ENCODE measurements at regions not wholly inside any gene's neighbourhood (a gene's known extent, or its start where the extent isn't known, plus 50 kb on each side); places are given as distances from the start of the nearest gene placed in this dataset.
"Not testable (repeated sequence)": the region's sequence is repeated elsewhere in the genome, so short reads cannot be mapped to it uniquely, and the experiment has no call there.

DNA sequence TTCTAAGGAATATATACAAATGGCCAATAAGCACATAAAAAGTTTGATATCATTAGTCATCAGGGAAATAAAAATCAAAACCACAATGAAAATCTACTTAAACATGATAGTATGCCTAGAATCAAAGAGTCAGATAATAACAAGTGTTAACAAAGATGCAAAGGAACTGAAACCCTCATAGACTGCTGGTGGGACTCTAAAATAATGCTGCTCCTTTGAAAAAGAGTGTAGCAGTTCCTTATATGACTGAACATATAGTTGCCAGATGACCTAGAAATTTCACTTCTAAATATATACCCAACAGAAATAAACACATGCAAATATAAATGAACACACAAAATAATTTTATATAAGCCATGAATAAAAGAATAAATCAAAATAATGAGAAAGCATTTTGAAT lies 205.1 kb upstream of the CTSO start:
- no peak for DNase-seq

DNA sequence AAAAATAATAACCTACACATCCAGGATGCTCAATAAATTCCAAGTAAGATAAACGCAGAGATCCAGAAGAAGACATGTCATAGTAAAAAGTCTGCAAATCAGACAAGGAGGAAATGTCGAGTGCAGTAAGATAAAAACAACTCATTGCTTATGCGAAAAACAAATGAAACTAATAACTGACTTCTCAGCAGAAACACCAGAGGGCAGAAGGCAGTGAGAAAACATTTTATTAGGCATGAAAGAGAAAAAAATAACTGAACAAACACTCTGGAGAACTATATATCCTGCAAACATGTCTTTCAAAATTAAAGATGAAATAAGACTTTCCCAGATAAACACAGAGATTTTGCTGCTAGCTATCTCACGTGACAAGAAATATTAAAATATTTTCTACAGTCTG lies 201.3 kb upstream of the CTSO start:
- DNase-seq, result no peak

DNA sequence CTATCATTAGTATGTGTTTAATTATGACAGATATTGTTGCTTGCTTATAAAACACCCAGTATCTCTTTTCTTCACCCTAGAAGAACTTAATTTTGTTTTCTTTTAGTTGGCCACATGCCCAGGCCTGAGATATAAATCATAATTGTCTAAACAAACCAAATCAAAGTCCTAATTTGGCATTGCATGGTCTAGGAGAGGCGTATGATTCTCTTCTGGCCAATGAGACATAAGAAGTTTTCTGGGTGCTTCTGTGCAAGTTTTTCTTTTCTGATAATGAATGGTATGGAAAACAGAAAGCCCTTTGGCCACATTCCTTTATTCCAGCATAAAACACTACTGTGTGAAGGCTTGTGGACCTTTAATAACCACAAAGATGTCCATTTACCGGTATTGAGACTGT lies 192.9 kb upstream of the CTSO start:
- DNase-seq, result no peak

DNA sequence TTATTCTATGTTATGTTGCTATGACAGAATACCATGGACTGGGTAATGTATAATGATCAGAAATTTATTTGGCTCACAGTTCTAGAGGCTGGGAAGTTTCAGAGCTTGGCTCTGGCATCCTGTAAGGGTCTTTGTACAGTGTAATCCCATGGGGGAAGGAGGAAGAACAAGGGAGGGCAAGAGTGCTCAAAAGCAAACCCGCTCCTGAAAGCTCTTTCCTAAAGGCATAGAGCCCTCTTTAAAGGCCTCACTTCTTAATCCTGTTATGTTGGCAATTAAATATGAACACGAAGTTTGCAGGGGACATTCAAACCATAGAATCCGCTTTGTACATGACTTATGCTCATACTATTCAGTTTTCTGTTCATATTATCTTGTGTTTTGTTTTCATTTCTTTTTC lies 191.3 kb upstream of the CTSO start:
- no peak for DNase-seq

DNA sequence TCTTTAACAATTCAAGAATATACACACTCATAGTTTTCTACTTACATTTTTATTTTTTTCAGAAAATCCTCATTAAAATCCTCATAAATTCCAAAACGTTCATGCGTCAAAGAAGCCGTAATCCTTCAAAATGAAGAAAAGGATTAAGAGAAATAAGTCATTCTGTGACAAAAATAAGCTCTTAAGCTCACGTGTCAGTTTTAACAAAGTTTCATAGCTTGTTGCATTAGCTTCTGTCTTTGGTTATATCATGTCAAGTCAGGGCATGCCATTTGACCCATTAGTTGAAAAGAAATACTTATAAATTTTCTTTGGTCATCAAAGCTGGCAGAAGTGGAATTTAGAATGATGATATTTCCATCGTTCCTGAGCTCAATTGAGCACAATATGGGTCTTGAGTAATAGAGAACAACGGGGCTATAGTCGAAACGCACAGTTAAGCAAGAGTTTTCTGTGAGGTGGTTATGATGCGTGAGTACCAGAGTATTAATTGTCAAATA lies 185.2 kb upstream of the CTSO start:
- no peak for DNase-seq

DNA sequence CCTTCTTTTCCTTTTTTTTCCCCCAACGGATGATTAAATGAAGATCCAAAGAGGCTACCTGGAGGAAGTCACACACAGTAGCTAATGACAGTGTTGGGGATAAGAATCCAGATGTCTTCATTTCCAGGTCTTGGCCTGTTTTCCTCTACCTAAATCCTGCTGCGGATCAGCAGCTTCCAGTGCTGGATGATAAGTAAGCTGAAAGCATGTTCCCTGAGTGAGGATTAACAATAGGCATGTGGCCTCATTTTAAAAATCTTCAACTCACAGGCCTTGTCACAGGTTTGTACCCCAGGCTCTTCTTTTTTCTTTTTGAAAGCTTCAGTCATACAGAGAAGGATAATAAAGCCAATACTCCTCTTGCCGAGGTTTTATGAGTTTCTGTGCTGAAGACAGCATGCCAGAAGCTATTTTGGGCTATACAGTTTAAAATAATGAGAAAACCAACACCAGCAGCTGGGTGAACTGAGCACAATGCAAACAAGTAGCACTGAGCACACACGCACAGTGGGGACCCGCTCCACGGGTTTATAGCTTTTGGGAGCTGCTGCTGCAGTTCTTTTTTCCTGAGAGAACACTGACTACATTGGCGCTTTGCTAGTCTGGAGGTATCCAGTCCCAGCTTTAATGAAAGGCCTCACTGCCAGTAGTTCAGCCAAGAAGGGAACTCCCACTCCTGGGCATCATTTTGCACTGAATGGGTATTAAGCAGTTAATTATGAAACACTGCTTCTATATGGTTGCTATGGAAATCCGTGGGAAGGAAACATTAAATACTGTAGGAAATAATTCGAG lies 184.2 kb upstream of the CTSO start:
- no peak for DNase-seq

DNA sequence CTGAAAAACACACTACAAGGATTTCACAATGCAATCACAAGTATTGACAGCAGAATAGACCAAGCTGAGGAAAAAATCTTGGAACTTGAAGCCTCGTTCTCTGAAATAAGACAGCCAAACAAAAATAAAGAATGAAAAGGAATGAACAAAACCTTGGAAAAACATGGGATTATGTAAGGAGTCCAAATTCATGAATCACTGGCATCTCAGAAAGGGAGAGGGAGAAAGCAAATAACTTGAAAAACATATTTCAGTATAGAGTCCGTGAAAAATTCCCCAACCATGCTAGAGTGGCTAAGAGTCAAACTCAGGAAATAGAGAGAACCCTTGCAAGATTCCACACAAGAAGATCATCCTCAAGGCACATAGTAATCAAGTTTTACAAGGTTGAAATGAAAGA lies 178.5 kb upstream of the CTSO start:
- no peak for DNase-seq

DNA sequence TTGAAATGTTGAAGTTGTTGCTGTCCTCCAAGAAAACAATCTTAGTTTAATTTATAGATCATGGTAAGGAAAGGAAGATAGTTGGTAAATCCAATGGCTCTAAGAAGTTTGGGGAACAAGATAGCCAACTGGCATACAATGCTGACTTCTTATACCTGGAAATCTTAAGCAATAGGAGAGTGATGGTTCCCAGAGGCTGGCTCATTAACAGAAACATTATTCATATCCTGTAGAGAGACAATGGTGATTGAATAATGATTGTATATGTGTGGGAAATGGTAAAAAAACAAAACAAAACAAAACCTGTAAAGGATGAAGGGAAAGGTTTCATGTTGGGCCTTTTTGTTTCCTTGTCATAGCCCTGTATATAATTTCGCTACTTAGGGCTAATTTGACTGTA lies 174.9 kb upstream of the CTSO start:
- no peak for DNase-seq

DNA sequence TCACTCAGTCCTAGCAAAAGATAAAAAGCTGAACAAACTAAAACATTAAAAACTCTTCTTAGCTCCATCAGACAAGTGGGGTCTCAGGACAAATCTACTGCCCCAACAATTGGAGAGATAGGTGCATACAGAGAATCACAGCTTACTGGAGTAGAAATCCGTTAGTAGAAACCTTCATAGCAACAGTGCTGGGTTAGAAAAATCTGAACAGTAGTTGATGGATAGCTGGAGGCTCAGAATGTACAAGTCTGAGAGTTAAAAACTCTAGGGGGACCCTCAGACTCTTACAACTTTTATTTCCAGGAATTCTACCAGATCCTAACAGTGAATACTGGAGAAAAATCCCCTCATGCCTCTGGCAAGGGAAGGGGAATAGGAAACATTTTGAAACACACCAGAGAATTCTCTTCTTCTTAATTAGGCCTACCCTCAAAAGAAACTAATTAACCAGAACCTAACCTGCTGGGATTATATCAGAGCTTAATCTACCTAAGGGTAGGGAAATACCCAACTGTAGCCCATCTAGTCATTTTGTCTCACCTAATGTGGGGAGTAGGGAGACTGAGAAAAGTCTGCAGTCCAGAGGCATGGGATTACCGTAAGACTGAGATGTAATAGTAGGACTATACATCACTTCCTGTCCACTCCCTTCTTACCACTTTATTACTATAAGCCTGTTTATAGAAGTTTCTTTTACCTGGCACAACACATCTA lies 165.0 kb upstream of the CTSO start:
- no peak for DNase-seq

DNA sequence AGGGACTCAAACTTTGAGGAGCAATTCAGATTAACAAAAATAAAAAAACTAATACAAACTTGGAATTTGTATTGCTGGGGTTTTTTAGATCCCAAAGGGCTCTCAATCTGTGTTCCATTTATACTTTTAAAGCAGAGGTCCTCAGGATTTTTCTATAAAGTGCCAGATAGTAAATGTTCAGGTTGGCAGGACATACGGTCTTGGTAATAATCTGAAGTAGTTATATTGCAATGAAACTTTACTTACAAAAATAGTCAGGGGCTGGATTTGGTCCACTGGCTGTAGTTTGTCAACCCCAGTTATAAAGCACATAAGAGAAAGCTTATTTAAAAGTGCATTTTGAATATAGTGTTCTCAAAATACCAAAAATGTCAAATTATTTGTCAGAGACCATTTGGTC lies 164.1 kb upstream of the CTSO start:
- DNase-seq, result no peak

DNA sequence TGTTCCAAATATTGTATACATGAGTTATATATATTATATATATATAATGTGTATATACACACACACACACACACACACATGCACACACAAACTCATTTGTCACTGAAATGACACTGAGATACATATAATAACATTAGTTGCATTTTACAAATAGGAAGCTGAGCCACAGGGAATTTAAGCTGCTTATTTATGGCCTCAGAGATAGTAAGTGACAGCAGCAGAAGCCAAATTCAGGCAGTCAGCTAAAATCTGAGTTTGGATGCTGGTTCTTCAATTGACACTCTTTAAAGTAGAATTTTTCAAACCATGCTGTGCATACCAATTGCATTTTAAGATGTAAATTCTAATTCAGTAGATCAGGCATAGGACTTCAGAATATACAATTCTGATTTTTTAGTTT lies 163.3 kb upstream of the CTSO start:
- DNase-seq, result no peak

DNA sequence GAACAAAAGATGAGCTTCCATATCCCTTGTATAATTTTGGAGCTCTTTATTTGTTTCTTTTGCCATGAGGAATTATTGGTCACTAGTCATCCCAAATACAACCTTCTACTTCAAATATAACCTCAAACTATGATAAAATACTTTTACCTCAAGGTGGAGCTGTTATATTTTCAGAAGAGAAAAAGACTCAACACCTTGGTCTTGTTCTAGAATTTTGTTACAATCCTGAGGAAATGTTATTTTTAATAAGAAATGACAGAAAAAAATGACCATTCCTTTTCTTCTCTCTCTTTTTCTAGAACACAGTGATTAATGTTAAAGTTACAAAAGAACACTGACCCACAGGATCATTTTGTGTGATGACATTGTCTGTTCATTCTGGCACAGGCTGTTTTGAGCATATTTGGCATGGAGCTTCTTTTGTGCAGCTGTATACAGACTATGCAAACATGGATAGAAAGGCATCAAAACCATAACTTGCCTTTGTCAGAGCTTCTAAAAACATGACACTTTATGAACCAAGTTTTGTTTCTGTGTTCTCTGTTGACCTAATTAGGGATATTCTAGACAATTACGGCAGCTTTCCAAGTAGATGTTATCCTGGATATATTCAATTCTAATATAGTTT lies 159.6 kb upstream of the CTSO start:
- no peak for DNase-seq

DNA sequence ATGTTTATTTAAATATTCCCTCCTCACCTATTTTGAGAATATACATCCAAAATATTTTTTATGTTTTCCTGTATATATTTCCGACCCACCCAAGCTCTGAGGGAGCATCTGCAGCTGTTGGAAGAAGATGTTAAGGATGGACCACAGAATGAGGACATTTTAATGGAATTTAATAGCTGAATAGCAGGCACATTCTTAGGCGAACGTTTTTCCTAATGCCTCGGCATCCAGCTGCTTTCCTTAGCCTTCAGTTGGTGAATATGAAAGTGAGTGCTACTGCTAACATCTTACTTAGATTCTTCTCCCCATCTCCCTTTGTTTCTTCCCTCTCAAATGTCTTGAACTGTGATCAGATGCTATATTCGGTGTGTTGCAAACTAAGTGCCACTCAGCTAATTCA lies 158.0 kb upstream of the CTSO start:
- DNase-seq, result no peak

DNA sequence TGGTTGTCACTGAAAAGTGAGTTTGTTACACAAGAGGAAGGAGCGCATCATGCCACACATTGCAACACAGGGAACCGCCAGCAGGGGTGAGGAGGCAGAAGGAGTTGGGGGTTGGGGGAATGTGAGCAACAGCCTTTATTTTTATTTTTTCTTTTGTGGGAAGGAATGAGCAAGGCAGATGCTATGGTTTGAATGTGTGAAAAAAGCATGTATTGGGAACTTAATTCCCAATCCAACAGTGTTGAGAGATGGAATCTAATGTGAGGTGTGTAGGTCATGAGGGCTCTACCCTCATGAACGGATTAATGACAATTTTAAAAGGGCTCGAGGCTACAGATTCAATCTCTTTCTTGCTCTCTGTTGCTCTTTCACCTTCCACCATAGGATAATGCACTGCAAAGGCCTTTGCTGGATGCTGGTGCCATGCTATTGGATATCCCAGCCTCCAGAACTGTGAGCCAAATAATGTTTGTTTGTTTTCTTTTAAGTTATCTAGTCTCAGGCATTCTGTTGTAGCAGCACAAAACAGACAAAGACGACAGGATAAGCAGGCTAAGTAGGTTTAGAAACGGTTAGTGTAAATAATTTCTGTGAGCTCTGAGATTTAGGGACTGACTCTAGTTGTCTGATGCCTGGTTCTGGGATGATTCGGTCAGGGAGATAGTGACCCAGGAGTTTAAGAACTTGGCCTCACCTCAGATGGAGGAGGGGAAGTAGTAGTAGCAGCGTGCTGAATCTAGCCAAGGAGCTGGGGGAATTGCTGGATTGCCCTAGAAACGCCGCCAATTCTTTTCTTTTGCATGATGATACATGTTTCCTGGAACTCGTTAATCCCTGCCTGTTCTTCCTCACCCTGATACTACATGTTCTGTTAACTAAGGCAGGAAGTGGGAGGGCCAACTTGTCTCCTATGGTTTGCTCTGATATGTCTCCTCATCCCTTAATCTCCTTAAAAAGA lies 156.6 kb upstream of the CTSO start:
- DNase-seq, result no peak

DNA sequence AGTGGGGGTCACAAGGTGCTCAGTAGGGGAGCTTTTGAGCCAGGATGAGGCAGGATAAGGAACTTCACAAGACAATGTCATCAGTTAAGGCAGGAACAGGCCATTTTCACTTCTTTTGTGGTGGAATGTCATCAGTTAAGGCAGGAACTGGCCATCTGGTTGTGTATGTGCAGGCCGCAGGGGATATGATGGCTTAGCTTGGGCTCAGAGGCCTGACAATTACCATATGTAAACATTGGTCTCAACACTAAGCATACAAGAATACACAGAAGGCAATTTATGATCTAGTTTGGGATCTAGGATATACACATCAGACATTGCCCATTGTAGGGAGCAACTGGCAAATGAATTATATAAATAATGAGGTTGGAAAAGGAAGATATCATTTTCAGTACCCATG lies 155.4 kb upstream of the CTSO start:
- DNase-seq, result not testable (repeated sequence)

DNA sequence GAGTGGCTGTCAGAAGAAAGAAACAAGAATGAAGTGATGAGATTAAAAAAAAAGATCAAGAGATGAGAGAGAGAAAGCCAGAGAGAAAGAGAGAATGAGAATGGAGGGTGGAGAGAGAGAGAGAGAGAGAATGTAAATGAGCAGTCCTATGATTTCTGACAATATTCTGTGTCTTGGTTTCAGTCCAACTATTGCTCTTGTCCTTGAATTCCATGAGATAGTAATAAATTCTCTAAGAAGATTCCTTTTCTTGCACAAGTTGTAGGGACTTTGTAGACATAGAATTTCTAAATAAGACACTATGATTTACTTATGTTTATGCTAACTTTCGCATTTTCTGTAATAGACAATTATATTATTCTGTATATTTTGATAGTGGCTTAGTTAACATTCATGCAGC lies 149.6 kb upstream of the CTSO start:
- DNase-seq, result no peak

DNA sequence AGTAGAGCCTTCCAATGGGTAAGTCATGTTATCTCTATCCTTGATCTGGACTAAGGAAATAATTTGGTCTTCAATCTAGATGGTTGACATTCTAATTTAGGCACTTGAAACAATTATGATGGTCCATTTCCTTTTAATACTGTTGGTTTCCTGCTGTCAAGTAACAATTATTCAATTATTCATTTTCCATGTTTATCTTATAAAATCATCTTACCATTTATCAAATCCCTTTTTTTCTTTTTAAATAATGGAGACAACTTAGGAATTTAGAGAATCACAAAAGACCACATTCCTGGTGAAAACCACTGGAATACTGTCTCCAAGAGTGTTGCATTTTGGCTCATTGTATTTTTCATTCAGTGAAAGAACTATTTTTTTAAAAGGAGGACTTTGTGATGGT lies 148.7 kb upstream of the CTSO start:
- DNase-seq, result no peak

DNA sequence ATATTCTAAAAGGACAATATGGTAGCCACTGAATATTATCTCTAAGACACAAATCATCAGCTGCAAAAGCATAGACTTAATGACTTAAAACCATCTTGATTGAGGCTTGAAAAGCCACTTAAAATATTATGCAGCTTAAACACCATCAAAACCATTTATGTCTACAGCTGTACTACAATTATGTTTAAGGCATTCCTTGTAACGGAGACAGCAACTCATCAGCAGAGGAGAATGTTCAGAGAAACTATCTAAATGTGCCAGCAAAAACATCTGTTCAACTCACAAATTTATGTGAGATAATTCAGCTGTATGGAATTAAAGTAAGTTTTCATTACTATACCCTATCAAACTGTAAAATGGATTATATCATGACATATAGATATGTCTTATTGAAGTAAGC lies 147.9 kb upstream of the CTSO start:
- DNase-seq, result no peak

DNA sequence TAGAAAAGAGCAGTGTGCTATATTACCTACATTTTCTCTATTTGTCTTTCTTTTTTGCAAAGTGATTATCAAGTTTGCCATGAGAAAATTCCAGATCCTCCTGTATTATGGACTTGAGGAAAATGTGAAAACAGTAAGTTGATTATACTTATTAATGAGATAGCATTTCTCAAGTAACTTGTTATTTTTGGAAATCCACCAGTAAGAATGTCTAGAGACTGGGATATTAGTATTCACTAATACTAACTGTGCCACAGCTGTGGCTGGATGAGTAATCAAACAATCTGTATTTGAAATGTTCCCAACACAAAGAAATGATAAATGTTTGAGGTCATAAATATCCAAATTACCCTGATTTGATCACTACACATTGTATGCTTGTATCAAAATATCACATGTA lies 147.0 kb upstream of the CTSO start:
- DNase-seq, result no peak

DNA sequence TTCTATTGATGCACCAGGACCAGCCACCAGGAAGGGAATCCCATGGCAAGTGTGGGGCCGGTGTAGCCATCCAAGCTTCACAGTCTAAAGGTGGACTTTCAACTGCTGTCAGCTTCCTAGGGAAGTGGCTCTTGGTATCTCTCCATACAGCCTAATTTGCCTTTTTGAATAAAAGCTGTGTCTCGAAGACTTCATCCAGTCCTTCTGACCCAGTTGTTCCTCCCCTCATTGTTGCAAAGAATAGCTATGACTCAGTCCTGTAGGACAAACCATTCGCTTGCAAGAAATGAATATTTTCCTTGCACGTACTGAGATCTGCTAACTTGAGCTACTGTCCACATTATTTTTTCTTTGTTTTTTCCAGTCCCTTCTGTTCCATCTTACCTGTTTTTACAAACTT lies 145.1 kb upstream of the CTSO start:
- no peak for DNase-seq

DNA sequence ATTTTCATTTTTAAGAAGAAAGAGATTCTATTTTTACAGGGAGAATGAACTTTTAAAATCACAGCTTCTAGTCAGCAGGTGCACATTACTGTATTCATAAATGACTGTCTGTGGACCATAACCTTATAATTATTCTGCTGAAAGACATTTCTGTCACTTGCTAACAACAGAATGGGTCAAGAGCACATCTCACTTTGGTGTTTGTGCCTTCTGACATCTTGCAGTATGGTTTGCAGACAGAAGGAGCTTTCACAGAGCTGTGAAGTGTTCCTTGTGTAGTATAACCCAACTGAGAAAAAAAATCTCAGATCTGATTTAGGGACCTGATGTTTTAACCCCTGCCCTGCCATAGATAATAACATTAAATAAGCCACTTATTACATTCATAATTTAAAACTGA lies 131.4 kb upstream of the CTSO start:
- DNase-seq, result no peak

DNA sequence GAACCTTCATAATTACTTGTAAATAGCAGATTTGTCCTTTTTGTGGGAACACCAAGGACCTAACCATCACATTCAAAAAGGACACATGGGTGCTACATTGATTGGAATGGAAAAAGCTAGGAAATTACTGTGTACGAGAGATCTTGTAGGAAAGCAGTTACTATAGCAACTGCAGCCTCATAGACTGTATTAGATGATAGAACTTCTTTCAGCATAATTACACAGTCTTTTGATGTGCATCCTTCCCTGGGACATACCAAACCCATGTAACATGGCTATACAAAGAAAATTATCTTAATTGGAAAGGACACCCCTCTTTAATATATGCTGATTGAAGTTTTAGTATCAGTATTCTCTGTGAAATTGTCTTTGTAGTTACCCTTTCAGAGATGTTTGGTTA lies 130.7 kb upstream of the CTSO start:
- DNase-seq, result no peak

DNA sequence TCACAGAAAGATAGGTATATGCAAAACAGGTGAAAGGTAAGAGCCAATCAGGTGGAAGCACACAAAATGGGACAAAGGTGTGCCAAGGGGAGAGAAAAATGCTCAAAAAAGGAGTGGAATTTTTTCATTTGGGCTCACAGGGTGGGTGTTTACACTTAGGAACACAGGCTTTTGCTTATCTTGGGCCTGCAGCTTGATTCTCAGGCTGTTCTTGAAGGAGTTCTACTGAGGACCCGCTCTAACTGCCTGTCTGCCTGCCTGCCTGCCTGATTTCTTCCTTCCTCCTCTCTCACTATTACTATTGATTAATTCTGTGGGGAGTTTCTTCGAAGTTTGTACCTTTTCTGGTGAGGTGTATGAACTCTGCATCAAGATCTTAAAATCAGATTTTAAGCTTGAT lies 120.3 kb upstream of the CTSO start:
- DNase-seq, result no peak

All from C1 segment of cervical spinal cord (tissue), 14 donors.